Ramos (cell line): ENCODE measurements at regions not wholly inside any gene's neighbourhood (a gene's known extent, or its start where the extent isn't known, plus 50 kb on each side); places are given as distances from the start of the nearest gene placed in this dataset.

Experiments used
- in situ Hi-C: fragments of 300-500 bp; cut with MboI; formaldehyde crosslinking; loops from one replicate; pipeline ENCODE4 v1.14.3; 2022; ENCODE audit warnings: low sequenced_read_pairs; ENCODE audit not compliant: unreplicated experiment

- in situ Hi-C loops = loop anchor here (10.0 to 25.0 kb wide), 2 partner anchors 127 to 365 kb away; partner anchors contain the start of gene LOXHD1
Measured at GRCh38 chr18:46289463-46289862, 185.3 kb downstream of the HAUS1 start.

GRCh38 chr18:46289931-46290330, 185.7 kb downstream of the HAUS1 start:
- in situ Hi-C loops = loop anchor here (10.0 to 25.0 kb wide), 2 partner anchors 128 to 365 kb away; partner anchors contain the start of gene LOXHD1

- in situ Hi-C loops = loop anchor here (25.0 kb wide), 1 partner anchor 128 kb away; a partner anchor contains a TSS
Measured at GRCh38 chr18:46290440-46291020, 186.3 kb downstream of the HAUS1 start.

- in situ Hi-C loops = loop anchor here (25.0 kb wide), 1 partner anchor 129 kb away; a partner anchor contains a TSS
Measured at GRCh38 chr18:46291149-46291548, 187.0 kb downstream of the HAUS1 start.

GRCh38 chr18:46293742-46294181, 189.6 kb downstream of the HAUS1 start:
- in situ Hi-C loops = loop anchor here (25.0 kb wide), 1 partner anchor 131 kb away; a partner anchor contains a TSS

GRCh38 chr18:46294318-46294717, 190.1 kb downstream of the HAUS1 start:
- in situ Hi-C loops = loop anchor here (25.0 kb wide), 1 partner anchor 132 kb away; a partner anchor contains a TSS

- in situ Hi-C loops = loop anchor here (25.0 kb wide), 1 partner anchor 132 kb away; a partner anchor contains a TSS
Measured at GRCh38 chr18:46294751-46295150, 190.6 kb downstream of the HAUS1 start.

- in situ Hi-C loops = loop anchor here (25.0 kb wide), 1 partner anchor 133 kb away; a partner anchor contains a TSS
Measured at GRCh38 chr18:46295416-46295815, 191.2 kb downstream of the HAUS1 start.

- in situ Hi-C loops = loop anchor here (25.0 kb wide), 1 partner anchor 134 kb away; a partner anchor contains a TSS
Measured at GRCh38 chr18:46296656-46297055, 192.5 kb downstream of the HAUS1 start.

GRCh38 chr18:46297124-46297523, 192.9 kb downstream of the HAUS1 start:
- in situ Hi-C loops = loop anchor here (25.0 kb wide), 1 partner anchor 135 kb away; a partner anchor contains a TSS

- in situ Hi-C loops = loop anchor here (25.0 kb wide), 1 partner anchor 135 kb away; a partner anchor contains a TSS
Measured at GRCh38 chr18:46297621-46298020, 193.4 kb downstream of the HAUS1 start.

- in situ Hi-C loops = loop anchor here (25.0 kb wide), 1 partner anchor 136 kb away; a partner anchor contains a TSS
Measured at GRCh38 chr18:46298511-46298910, 194.3 kb downstream of the HAUS1 start.

GRCh38 chr18:46299465-46300008, 195.4 kb downstream of the HAUS1 start:
- in situ Hi-C loops = loop anchor here (25.0 kb wide), 1 partner anchor 137 kb away; a partner anchor contains a TSS

- in situ Hi-C loops = no loop called here
Measured at GRCh38 chr18:46301081-46301480, 196.9 kb downstream of the HAUS1 start.

GRCh38 chr18:46301571-46301970, 197.4 kb downstream of the HAUS1 start:
- in situ Hi-C loops = no loop called here

GRCh38 chr18:46302528-46303485, 198.6 kb downstream of the HAUS1 start:
- in situ Hi-C loops = no loop called here

GRCh38 chr18:46310258-46310657, 206.1 kb downstream of the HAUS1 start:
- in situ Hi-C loops = no loop called here

GRCh38 chr18:46310675-46311345, 206.6 kb downstream of the HAUS1 start:
- in situ Hi-C loops = no loop called here

- in situ Hi-C loops = no loop called here
Measured at GRCh38 chr18:46311491-46311890, 207.3 kb downstream of the HAUS1 start.

- in situ Hi-C loops = no loop called here
Measured at GRCh38 chr18:46312221-46312620, 208.0 kb downstream of the HAUS1 start.
